Kidney epithelial cell (primary cell): ENCODE measurements at regions not wholly inside any gene's neighbourhood (a gene's known extent, or its start where the extent isn't known, plus 50 kb on each side); places are given as distances from the start of the nearest gene placed in this dataset.
"Not testable (repeated sequence)": the region's sequence is repeated elsewhere in the genome, so short reads cannot be mapped to it uniquely, and the experiment has no call there.

Source experiments
- DNase-seq: peaks from one replicate; pipeline ENCODE4 v3.0.0-alpha.2; 2010; ENCODE audit warnings: low read depth
- H3K27me3 ChIP-seq: 2 replicates; pipeline ENCODE4 v1.6.0; 2011; ENCODE audit warnings: low read length; ENCODE audit not compliant: control insufficient read depth, insufficient read depth
- H3K36me3 ChIP-seq: 2 replicates; pipeline ENCODE4 v1.5.1; 2011; ENCODE audit warnings: low read length; ENCODE audit not compliant: control insufficient read depth, insufficient read depth
- H3K4me3 ChIP-seq: 2 replicates; pipeline ENCODE4 v1.5.1; 2011; ENCODE audit warnings: low read depth, mild to moderate bottlenecking, control low read depth, low read length
- TF ChIP-seq, protein P1 (sequence below): IDR thresholded peaks from 2 replicates; pipeline ENCODE4 v1.5.1; 2011; ENCODE audit warnings: mild to moderate bottlenecking, moderate library complexity, low read length, control low read depth, inconsistent platforms; ENCODE audit not compliant: insufficient read depth, poor library complexity, severe bottlenecking

DNA sequence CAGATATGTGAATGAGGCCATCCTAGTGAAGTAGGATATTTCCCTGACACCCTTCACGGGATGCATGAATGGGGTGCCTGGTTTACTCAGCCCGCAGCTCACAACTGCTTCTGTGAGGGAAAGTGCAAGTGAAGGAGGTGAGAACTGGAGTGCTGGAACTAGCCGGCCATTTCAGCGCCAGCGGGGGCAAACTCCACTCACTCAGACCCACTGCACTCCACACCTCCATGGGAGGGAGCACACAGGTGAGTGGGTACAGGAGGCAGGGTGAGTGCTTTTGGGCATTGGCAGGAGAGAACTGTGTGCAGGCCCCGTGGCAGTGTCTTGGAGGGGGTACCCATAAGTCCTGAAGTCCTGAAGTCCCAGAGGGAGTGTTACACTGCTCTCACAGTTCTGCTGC lies 1008.4 kb downstream of the SLC6A15 start:
- TF ChIP-seq, protein P1, sequence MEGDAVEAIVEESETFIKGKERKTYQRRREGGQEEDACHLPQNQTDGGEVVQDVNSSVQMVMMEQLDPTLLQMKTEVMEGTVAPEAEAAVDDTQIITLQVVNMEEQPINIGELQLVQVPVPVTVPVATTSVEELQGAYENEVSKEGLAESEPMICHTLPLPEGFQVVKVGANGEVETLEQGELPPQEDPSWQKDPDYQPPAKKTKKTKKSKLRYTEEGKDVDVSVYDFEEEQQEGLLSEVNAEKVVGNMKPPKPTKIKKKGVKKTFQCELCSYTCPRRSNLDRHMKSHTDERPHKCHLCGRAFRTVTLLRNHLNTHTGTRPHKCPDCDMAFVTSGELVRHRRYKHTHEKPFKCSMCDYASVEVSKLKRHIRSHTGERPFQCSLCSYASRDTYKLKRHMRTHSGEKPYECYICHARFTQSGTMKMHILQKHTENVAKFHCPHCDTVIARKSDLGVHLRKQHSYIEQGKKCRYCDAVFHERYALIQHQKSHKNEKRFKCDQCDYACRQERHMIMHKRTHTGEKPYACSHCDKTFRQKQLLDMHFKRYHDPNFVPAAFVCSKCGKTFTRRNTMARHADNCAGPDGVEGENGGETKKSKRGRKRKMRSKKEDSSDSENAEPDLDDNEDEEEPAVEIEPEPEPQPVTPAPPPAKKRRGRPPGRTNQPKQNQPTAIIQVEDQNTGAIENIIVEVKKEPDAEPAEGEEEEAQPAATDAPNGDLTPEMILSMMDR = no peak
- DNase-seq = no peak
- H3K36me3 ChIP-seq = no peaks in the 10 kb centered on the region
- no peaks in the 10 kb centered on the region for H3K27me3 ChIP-seq
- H3K4me3 ChIP-seq = no peak overlapping the region

DNA sequence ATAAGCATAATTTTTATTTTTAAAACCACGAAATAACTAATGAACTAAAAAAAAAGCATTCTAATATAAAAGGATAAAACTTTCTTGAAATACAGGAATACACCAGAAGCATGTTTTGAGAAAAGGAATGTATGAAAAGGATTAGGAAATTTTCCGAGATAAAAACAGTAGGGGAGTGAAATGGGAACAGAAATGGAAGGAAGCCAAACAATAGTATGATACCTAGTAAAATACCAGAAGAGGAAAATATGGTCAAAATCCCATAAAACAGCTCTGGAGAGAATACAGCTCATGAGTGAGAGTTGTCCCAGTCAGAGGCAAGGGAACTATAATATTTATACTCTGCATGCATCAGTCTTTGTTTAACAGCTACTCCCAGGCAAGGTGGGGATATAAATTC lies 1016.2 kb downstream of the SLC6A15 start:
- Histone ChIP-seq H3K4me3 (no peak overlapping the region), H3K27me3 (no peaks in the 10 kb centered on the region), H3K36me3 (no peaks in the 10 kb centered on the region)
- no peak for DNase-seq
- TF ChIP-seq, protein P1 = no peak

DNA sequence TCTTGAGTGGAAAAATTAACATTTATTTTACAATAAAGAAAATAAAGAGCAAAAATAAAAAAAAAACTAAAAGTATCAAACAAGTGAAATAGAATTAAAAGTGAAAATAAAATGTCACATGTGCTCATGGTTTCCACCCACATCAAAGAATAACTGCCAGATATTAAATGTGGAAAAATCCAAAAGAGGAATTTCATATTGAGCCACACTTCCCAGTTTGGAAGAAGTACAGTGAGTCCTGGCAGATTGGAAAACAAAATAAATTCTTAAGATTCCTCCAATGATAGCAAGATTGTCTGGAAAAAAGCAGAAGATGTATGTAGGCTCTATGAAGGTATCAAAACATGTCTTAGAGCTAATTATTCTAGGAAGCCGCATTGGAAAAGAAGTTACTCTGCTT lies 1019.5 kb downstream of the SLC6A15 start:
- no peak for DNase-seq
- Histone ChIP-seq H3K4me3 (no peak overlapping the region), H3K36me3 (no peaks in the 10 kb centered on the region), H3K27me3 (no peaks in the 10 kb centered on the region)
- TF ChIP-seq, protein P1 = no peak

DNA sequence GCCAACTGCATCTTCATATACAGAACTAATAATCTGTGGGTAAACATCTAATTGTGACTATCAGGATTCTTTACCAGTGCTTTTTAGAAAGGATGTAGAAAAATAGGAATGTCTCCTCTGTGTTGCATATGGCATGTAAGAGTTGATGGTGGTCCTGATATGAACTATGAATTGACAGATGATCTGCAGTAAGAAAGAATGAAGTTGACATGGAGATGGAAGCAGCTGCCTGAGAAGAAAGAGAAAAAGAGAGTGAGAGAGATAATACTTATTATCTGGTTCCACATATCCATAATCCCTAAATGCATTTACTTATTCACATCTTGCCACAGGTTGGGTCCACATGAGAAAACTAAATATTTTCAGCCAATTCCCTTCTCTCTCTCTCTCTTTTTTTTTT lies 1022.9 kb downstream of the SLC6A15 start:
- TF ChIP-seq, protein P1 = no peak
- Histone ChIP-seq H3K4me3 (no peak overlapping the region), H3K27me3 (no peaks in the 10 kb centered on the region), H3K36me3 (no peaks in the 10 kb centered on the region)
- DNase-seq = no peak

DNA sequence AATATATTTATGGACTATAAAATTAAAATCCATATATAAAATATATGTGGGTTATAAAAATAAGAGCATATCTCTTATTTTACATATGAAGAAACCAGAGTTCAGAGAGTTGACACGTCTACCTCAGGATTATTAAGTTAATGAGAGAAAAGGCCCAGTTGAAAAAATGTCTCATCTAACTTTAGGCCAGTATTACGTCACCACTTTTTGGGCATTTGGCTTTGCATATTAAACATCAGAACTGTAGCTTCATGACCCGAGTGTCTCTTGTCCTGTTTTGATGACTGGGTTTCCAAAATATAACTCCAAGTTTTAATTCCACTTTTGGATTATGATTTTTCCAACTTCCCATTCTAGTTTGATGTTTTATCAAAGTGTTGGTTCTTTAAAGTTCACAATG lies 1026.1 kb downstream of the SLC6A15 start:
- no peak for DNase-seq
- Histone ChIP-seq H3K36me3 (no peaks in the 10 kb centered on the region), H3K27me3 (no peaks in the 10 kb centered on the region), H3K4me3 (no peak overlapping the region)
- TF ChIP-seq, protein P1 = no peak

DNA sequence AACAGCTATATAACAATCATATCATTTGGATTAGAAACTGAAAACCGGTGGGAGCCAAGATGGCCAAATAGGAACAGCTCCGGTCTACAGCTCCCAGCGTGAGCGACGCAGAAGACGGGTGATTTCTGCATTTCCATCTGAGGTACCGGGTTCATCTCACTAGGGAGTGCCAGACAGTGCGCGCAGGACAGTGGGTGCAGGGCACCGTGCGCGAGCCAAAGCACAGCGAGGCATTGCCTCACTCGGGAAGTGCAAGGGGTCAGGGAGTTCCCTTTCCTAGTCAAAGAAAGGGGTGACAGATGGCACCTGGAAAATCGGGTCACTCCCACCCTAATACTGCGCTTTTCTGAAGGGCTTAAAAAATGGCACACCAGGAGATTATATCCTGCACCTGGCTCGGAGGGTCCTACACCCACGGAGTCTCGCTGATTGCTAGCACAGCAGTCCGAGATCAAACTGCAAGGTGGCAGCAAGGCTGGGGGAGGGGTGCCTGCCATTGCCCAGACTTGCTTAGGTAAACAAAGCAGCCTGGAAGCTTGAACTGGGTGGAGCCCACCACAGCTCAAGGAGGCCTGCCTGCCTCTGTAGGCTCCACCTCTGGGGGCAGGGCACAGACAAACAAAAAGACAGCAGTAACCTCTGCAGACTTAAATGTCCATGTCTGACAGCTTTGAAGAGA lies 1041.5 kb downstream of the SLC6A15 start:
- not testable (repeated sequence) for H3K27me3 ChIP-seq, H3K4me3 ChIP-seq, DNase-seq, H3K36me3 ChIP-seq
